Skin of body (tissue), 1 donor: ENCODE measurements at regions not wholly inside any gene's neighbourhood (a gene's known extent, or its start where the extent isn't known, plus 50 kb on each side); places are given as distances from the start of the nearest gene placed in this dataset.
"Not testable (repeated sequence)": the region's sequence is repeated elsewhere in the genome, so short reads cannot be mapped to it uniquely, and the experiment has no call there.

Source experiments
- DNase-seq: peaks from one replicate; lab custom pipeline; 2025; lab: John Stamatoyannopoulos, UW

GRCh38 chr5:71821029-71821428 is 102.0 kb downstream of the CARTPT start:
- no peak for DNase-seq

- DNase-seq, result not testable (repeated sequence)
These were observed 103.0 kb downstream of the CARTPT start for GRCh38 chr5:71822065-71822464.

GRCh38 chr5:71825992-71826391 is 106.9 kb downstream of the CARTPT start:
- no peak for DNase-seq

DNA sequence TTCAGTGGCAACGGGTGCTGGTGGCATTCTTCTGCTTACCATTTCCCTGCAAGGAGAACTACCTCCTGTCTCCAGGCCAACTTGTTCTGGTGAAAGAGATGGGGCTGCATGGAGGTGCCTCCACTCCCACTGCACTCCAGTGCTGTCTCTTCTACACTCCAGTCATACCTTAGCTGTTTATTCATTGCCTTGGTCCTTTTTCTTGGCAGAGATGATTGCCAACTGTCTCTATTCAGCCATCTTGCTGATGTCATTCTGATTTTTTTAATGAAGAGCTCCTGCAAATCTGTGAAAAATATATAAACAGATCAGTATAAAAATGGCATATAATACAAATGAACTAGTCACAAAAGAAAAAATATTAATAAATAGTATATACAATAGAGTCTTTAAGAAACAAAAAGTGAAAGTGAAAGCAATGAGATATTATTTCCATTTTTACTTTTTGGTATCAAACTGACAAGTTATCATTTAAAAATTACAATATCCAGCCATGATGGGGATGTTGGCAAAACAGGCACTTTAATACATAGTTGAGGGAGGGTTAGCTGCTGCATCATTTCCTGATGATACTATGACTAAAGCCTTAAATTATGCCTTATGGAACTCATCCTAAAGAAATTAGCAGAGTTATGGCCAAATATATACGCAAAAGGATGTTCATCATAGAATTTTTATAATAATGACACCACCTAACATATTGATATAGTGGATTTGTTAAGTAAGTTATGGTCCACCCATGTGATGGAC is 109.4 kb downstream of the CARTPT start:
- DNase-seq, result no peak

DNA sequence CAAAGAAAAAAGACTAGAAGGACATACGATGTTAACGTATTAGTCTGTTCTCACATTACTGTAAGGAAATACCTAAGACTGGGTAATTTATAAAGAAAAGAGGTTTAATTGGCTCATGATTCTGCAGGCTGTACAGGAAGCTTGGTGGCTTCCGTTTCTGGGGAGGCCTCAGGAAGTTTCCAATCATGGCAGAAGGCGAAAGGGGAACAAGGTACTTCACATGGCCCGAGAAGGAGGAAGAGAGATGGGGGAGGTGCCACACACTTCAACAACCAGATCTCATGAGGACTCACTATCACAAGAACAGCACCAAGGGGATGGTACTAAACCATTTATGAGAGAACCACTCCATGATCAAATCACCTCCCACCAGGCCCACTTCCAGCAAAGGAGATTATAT is 110.1 kb downstream of the CARTPT start:
- no peak for DNase-seq

DNA sequence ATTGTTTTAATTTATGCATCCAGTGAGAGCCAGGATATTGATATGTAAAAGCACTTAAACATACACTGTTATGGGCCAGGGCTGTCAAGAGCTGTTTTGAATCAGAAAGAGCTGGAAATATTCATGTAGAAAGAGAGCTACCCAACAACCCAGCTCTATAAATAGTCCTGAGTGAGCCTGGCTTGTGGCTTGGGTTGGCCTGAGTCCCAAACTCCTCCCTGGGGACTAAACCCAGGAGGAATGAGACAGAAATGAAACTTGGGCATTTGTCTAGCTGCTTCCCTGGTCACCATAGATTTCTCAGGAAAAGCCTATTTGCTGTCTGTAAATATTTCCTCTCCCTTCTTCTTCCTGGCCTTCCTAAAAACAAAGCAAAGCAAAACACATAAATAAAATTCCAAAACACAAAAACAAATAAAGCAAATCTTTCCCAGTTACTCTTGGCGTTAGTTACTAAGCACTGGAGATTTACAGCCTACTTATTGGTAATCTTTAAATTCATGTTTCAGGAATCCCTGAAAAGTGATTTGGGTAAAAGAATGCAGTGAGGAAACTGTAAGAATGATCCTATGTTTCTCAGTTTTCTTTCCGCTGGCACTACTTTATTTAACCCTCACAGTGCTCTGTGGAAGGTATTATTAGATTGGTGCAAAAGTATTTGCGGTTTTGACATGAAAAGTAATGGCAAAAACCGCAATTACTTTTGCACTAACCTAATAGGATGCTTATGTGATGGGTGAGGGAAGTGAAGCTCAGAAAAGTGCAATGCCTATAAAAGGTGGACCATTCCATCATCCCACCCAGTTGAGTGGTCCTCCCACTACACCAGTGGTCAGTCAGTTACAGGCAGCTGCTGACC is 111.8 kb downstream of the CARTPT start:
- DNase-seq, result peak; percentile 95

DNA sequence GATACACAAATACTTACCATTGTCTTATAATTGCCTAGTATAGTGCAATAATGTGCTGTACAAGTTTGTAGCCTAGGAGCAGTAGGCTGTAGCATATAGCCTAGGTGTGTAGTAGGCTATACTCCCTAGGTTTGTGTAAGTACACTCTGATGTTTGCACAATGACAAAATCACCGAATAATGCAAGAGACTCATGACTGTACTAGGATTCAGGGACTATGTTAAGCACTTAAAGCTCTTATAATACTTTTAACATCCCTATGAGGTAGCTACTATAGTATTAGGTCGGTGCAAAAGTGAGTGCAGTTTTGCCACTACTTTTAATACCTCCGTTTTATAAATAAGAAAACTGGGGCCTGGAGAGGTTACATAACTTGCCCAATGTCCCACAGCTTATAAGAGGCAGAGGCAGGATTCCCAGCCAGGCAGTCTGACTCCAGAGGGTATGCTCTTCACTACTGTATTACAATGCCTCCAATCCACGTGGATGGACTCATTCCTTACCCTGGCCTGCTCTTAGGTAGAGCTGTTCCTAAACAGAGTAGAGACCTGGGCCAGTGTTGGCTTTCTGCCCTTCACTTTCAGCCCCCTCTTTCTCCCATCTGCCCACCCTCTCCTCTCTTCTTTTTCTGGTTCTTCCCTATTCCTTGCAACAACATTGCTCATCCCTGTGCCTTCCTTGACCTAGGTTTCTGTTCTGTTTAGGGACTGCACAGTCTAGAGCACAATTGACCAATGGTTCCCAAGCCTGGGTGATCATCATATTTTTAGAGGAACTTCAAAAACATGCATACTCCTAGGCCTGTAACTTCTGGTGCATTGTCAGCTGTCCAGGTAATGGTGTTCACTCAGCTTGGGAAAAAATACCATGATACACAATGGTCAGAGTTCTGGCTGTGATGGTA is 114.0 kb downstream of the CARTPT start:
- no peak for DNase-seq

- no peak for DNase-seq
These were observed 115.5 kb downstream of the CARTPT start for GRCh38 chr5:71834601-71835000.

GRCh38 chr5:71836084-71836483 is 117.0 kb downstream of the CARTPT start:
- DNase-seq, result no peak

GRCh38 chr5:71836559-71837112 is 117.6 kb downstream of the CARTPT start:
- no peak for DNase-seq

DNA sequence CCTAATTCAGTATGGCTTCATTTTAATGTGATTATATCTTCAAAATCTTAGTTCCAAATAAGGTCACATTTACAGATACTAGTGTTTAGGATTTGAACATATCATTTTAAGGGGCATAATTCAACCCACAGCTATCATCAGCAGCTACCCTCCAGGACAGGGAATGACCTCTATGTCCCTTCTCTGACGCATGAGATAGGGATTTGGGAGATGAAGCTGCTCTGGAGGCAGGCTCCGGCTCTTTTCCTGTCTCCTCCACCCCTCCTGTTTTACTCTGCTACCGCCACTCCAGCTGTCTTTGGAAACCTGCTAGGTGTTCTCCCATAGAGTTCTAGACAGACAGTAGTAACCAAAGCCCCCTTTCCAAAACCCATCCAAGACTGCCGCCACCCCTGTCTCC is 119.2 kb downstream of the CARTPT start:
- DNase-seq, result no peak

GRCh38 chr5:71839096-71839884 is 120.2 kb downstream of the CARTPT start:
- DNase-seq, result no peak

GRCh38 chr5:71841107-71841506 is 122.0 kb downstream of the CARTPT start:
- no peak for DNase-seq

DNA sequence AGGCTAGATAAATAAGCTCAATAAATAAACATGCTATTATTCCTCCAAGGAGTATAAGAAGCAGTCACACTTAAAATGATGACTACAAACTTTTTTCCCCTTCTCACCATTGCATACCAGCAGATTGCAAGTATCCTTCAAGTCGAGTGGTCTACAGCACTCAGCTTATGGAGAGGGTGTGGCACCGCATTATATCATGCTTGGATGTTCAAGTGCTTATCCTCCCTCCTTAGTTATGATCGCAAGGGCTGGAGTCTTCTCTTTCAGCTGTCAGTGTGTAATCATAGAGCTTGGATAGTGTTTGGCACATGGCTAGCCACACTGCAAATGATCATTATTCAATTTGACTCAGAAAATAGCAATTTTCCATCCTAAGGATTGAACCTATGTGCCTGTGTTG is 124.0 kb downstream of the CARTPT start:
- no peak for DNase-seq

- no peak for DNase-seq
These were observed 125.8 kb downstream of the CARTPT start for GRCh38 chr5:71844862-71845261.

DNA sequence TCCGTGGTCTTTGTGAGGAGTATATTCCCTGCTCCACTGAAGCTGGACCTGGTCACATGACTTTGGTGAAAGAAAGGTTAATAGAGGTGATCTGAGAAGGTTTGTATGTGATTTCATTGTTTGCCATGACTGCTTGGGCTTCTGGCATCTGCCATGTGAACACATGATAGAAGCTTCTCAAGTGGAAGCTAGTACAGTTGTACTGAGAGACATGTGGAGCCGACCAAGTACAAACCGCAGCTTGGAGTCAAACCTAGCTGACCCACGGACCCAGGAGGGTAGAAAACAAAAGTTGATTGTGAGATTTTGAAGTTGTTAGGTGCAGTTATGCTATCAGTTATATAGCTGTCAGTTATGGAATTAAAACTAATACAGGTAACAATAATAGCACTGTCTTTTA is 140.4 kb downstream of the CARTPT start:
- no peak for DNase-seq

- DNase-seq, result no peak
These were observed 141.0 kb downstream of the CARTPT start for GRCh38 chr5:71860048-71860447.

DNA sequence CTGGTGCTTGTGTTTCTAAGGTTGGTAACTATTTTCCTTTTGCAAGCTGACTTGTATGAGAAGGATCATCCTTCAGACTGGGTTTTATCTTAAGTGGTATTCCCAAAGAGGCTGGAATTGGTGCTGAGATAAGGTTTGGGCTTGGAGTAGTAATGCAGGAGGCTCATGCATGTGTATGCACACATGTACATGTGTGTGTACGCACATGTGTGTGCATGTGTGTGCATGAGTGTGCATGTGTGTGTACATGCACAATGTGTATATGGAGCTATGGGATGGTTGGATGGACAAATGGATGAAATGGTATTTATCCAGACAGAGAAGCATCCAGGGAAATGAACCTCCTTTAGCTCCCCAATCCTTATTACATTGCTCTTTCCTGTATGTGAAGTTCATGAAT is 142.6 kb downstream of the CARTPT start:
- DNase-seq, result no peak

DNA sequence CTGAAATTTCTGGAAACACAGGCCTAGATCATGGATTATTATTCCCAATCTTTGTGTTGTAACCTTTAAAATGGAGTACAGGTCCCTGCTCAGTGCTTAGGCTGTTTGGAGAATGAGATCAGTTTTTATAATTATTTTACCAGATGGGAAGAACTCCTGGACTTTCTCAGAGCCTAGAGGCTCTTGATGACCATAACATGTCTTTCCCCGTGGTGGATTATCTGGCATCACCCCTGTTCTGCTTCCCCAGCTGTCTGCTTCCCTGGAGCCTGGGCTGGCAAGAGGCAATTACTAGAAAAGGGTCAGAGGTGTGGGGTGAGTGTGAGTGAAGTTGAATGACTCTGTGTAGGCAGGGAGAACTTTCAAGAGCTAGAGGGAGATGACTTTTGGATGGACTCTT is 143.0 kb downstream of the CARTPT start:
- DNase-seq, result no peak

DNA sequence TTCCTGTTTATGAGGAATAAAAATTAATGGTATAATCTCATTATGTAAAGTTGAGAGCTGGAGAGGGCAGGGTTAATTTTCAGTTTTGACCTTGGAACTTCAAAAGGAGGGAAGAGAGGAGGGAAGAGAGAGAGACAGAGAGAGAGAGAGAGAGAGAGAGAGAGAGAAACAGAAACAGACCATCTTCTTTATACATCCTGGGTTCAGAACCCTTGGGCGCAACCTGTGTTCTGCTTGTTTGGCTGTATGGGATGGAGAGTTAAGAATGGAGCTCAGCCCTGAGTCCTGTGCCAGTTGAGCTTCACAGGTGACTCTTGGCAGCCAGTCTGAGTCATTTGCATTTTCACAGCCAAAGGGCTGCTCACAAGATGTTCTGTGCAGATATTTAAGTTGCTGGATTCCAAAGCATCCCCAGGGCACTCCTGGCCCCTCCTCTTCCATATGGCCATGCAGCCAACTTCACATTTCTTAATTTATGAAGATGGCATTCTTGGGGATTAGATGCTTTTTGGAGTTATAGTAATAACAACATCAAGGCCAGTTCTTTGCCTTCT is 143.5 kb downstream of the CARTPT start:
- DNase-seq, result peak; percentile 76
